HG02763 (cell line): ENCODE measurements at regions not wholly inside any gene's neighbourhood (a gene's known extent, or its start where the extent isn't known, plus 50 kb on each side); places are given as distances from the start of the nearest gene placed in this dataset.
"Not testable (repeated sequence)": the region's sequence is repeated elsewhere in the genome, so short reads cannot be mapped to it uniquely, and the experiment has no call there.

Experiments used
- ATAC-seq: cut with Tn5 transposase; IDR thresholded peaks from one replicate; pipeline ENCODE4 v1.9.1; 2021; ENCODE audit warnings: mild to moderate bottlenecking, moderate library complexity; ENCODE audit not compliant: unreplicated experiment

- ATAC-seq: no peak
These were observed 819.8 kb upstream of the ID2 start for GRCh38 chr2:7861910-7862702.

- ATAC-seq: no peak
These were observed 815.8 kb upstream of the ID2 start for GRCh38 chr2:7866104-7866503.

- no peak for ATAC-seq
These were observed 815.0 kb upstream of the ID2 start for GRCh38 chr2:7866825-7867224.

GRCh38 chr2:7867867-7868266 is 814.0 kb upstream of the ID2 start:
- no peak for ATAC-seq

GRCh38 chr2:7868836-7869235 is 813.0 kb upstream of the ID2 start:
- ATAC-seq: no peak

- not testable (repeated sequence) for ATAC-seq
These were observed 805.4 kb upstream of the ID2 start for GRCh38 chr2:7876445-7876844.

- ATAC-seq: not testable (repeated sequence)
These were observed 803.6 kb upstream of the ID2 start for GRCh38 chr2:7878266-7878665.

- ATAC-seq: no peak
These were observed 802.9 kb upstream of the ID2 start for GRCh38 chr2:7878786-7879482.

- no peak for ATAC-seq
These were observed 802.4 kb upstream of the ID2 start for GRCh38 chr2:7879483-7879835.

GRCh38 chr2:7880126-7880525 is 801.7 kb upstream of the ID2 start:
- no peak for ATAC-seq

- no peak for ATAC-seq
These were observed 801.3 kb upstream of the ID2 start for GRCh38 chr2:7880566-7880965.

GRCh38 chr2:7881063-7881462 is 800.8 kb upstream of the ID2 start:
- ATAC-seq: no peak

GRCh38 chr2:7881466-7881865 is 800.4 kb upstream of the ID2 start:
- ATAC-seq: no peak

GRCh38 chr2:7882296-7882695 is 799.6 kb upstream of the ID2 start:
- ATAC-seq: no peak

- ATAC-seq: no peak
These were observed 797.5 kb upstream of the ID2 start for GRCh38 chr2:7884338-7884737.

- ATAC-seq: no peak
These were observed 795.2 kb upstream of the ID2 start for GRCh38 chr2:7886666-7887065.

- no peak for ATAC-seq
These were observed 794.4 kb upstream of the ID2 start for GRCh38 chr2:7887441-7887840.

- no peak for ATAC-seq
These were observed 793.0 kb upstream of the ID2 start for GRCh38 chr2:7888876-7889275.

- no peak for ATAC-seq
These were observed 790.5 kb upstream of the ID2 start for GRCh38 chr2:7891312-7891711.

- no peak for ATAC-seq
These were observed 786.6 kb upstream of the ID2 start for GRCh38 chr2:7895289-7895688.

GRCh38 chr2:7896940-7897487 is 784.8 kb upstream of the ID2 start:
- no peak for ATAC-seq

- no peak for ATAC-seq
These were observed 782.6 kb upstream of the ID2 start for GRCh38 chr2:7899241-7899640.
